Mucosa of descending colon (tissue), 3 donors: ENCODE measurements at regions not wholly inside any gene's neighbourhood (a gene's known extent, or its start where the extent isn't known, plus 50 kb on each side); places are given as distances from the start of the nearest gene placed in this dataset.
A peak's percentile ranks its signal among the peaks of the same experiment; 100 is the strongest.

ENCODE experiments used
- ATAC-seq: fragments of 200-7000 bp; cut with Tn5 transposase; one replicate; pipeline ENCODE4 v1.9.1; 2020; ENCODE audit warnings: mild to moderate bottlenecking, moderate library complexity
- DNase-seq, 3 donors: peaks; one replicate each; pipeline ENCODE4 v3.0.0-alpha.2; 2020
- H3K36me3 ChIP-seq: fragments of 200-600 bp; one replicate; pipeline ENCODE4 v1.8.0; 2021; ENCODE audit warnings: low read depth, mild to moderate bottlenecking
- H3K4me1 ChIP-seq: fragments of 200-600 bp; one replicate; pipeline ENCODE4 v1.8.0; 2021; ENCODE audit warnings: low read depth, mild to moderate bottlenecking
- H3K4me3 ChIP-seq: fragments of 200-600 bp; one replicate; pipeline ENCODE4 v1.8.0; 2021; ENCODE audit warnings: mild to moderate bottlenecking
- H3K9me3 ChIP-seq: fragments of 200-600 bp; one replicate; pipeline ENCODE4 v1.8.0; 2021; ENCODE audit warnings: mild to moderate bottlenecking
- CTCF ChIP-seq: fragments of 200-600 bp; IDR thresholded peaks from one replicate; pipeline ENCODE4 v1.8.0; 2022; ENCODE audit warnings: antibody characterized with exemption, mild to moderate bottlenecking
- intact Hi-C, 2 donors: fragments of 100-400 bp; cut with DNase I in 1 of 2; cut with micrococcal nuclease in 1 of 2; formaldehyde crosslinking; loops; one replicate each; pipeline versions ENCODE4 v1.11.0 to v1.11.1; 2022; cut with DNase I, micrococcal nuclease
- donor health status: DM: no; HTN: no; CAD: no; lungs with moderate emphysema.
- donor health status: DM: no; HTN: no; CAD: no.
- donor health status: DM: no; HTN: yes; CAD: no.

GRCh38 chr9:115921301-115921700 is 232.3 kb upstream of the PAPPA start:
- no peak for TF ChIP-seq CTCF
- ATAC-seq (no peak), DNase-seq (no peak)
- Histone ChIP-seq H3K9me3 (no peaks in the 10 kb centered on the region), H3K36me3 (no peaks in the 10 kb centered on the region), H3K4me3 (no peak overlapping the region), H3K4me1 (no peaks in the 10 kb centered on the region)
- intact Hi-C loops = no loop called here

GRCh38 chr9:115922444-115922843 is 231.1 kb upstream of the PAPPA start:
- DNase-seq (no peak), ATAC-seq (no peak)
- no peak for TF ChIP-seq CTCF
- Histone ChIP-seq H3K36me3 (no peaks in the 10 kb centered on the region), H3K4me3 (no peak overlapping the region), H3K9me3 (no peaks in the 10 kb centered on the region), H3K4me1 (no peaks in the 10 kb centered on the region)
- intact Hi-C loops = no loop called here

- Histone ChIP-seq H3K36me3 (no peaks in the 10 kb centered on the region), H3K4me3 (no peak overlapping the region), H3K4me1 (no peaks in the 10 kb centered on the region), H3K9me3 (no peaks in the 10 kb centered on the region)
- TF ChIP-seq CTCF = no peak
- ATAC-seq (no peak), DNase-seq (no peak)
- intact Hi-C loops = no loop called here
These were observed 230.2 kb upstream of the PAPPA start for GRCh38 chr9:115923410-115923809.

GRCh38 chr9:115923903-115924668 is 229.5 kb upstream of the PAPPA start:
- no peak for TF ChIP-seq CTCF
- Histone ChIP-seq H3K4me3 (no peak overlapping the region), H3K36me3 (no peaks in the 10 kb centered on the region), H3K9me3 (no peaks in the 10 kb centered on the region), H3K4me1 (no peaks in the 10 kb centered on the region)
- peak; percentile 44 for ATAC-seq
- intact Hi-C loops = no loop called here
- peak in 1 of 3 donors; percentile 14 for DNase-seq

- Histone ChIP-seq H3K4me3 (no peak overlapping the region), H3K36me3 (no peaks in the 10 kb centered on the region), H3K4me1 (no peaks in the 10 kb centered on the region), H3K9me3 (no peaks in the 10 kb centered on the region)
- ATAC-seq (no peak), DNase-seq (no peak)
- TF ChIP-seq CTCF = no peak
- intact Hi-C loops = no loop called here
These were observed 229.0 kb upstream of the PAPPA start for GRCh38 chr9:115924669-115924987.

GRCh38 chr9:115925424-115925823 is 228.2 kb upstream of the PAPPA start:
- Histone ChIP-seq H3K4me3 (no peak overlapping the region), H3K9me3 (no peaks in the 10 kb centered on the region), H3K36me3 (no peaks in the 10 kb centered on the region), H3K4me1 (no peaks in the 10 kb centered on the region)
- intact Hi-C loops = no loop called here
- DNase-seq (no peak), ATAC-seq (no peak)
- no peak for TF ChIP-seq CTCF
